GM19239 (cell line): ENCODE measurements at regions not wholly inside any gene's neighbourhood (a gene's known extent, or its start where the extent isn't known, plus 50 kb on each side); places are given as distances from the start of the nearest gene placed in this dataset.

Experiments
- DNase-seq: peaks from one replicate; pipeline ENCODE4 v3.0.0; 2011; ENCODE audit warnings: low spot score; ENCODE audit not compliant: insufficient read length
- FAIRE-seq: peaks from 2 replicates; lab custom pipeline; 2011; peaks lifted over from hg19 to GRCh38; lab: Jason Lieb, UNC

- DNase-seq (no peak), FAIRE-seq (no peak)
Observed at GRCh38 chr2:128396500-128396891, 77.8 kb upstream of the HS6ST1 start.

- FAIRE-seq (no peak), DNase-seq (no peak)
Observed at GRCh38 chr2:128396946-128397345, 78.3 kb upstream of the HS6ST1 start.

GRCh38 chr2:128399256-128399655, 80.6 kb upstream of the HS6ST1 start:
- DNase-seq (no peak), FAIRE-seq (no peak)

- DNase-seq (no peak), FAIRE-seq (no peak)
Observed at GRCh38 chr2:128399690-128400291, 81.1 kb upstream of the HS6ST1 start.

- DNase-seq (no peak), FAIRE-seq (no peak)
Observed at GRCh38 chr2:128401680-128402079, 83.0 kb upstream of the HS6ST1 start.

GRCh38 chr2:128402911-128403670, 84.4 kb upstream of the HS6ST1 start:
- DNase-seq (no peak), FAIRE-seq (no peak)

GRCh38 chr2:128403814-128404708, 85.4 kb upstream of the HS6ST1 start:
- FAIRE-seq (no peak), DNase-seq (no peak)

GRCh38 chr2:128404709-128405466, 86.2 kb upstream of the HS6ST1 start:
- FAIRE-seq (no peak), DNase-seq (no peak)

GRCh38 chr2:128405467-128405900, 86.8 kb upstream of the HS6ST1 start:
- no peak for FAIRE-seq
- DNase-seq: no peak

- no peak for DNase-seq
Observed at GRCh38 chr2:128405981-128406613, 87.4 kb upstream of the HS6ST1 start.

GRCh38 chr2:128406736-128407554, 88.3 kb upstream of the HS6ST1 start:
- DNase-seq (no peak), FAIRE-seq (no peak)

More at GRCh38 chr2:128405981-128406613, 87.4 kb upstream of the HS6ST1 start:
- FAIRE-seq: no peak

GRCh38 chr2:128408349-128409305, 90.0 kb upstream of the HS6ST1 start:
- DNase-seq (no peak), FAIRE-seq (no peak)

GRCh38 chr2:128409326-128410034, 90.8 kb upstream of the HS6ST1 start:
- DNase-seq (no peak), FAIRE-seq (no peak)

- DNase-seq (no peak), FAIRE-seq (no peak)
Observed at GRCh38 chr2:128410035-128410757, 91.5 kb upstream of the HS6ST1 start.

- FAIRE-seq (no peak), DNase-seq (no peak)
Observed at GRCh38 chr2:128410758-128411215, 92.1 kb upstream of the HS6ST1 start.

GRCh38 chr2:128411431-128411830, 92.8 kb upstream of the HS6ST1 start:
- DNase-seq (no peak), FAIRE-seq (no peak)
